Esophagus (tissue), 2 donors: ENCODE measurements at regions not wholly inside any gene's neighbourhood (a gene's known extent, or its start where the extent isn't known, plus 50 kb on each side); places are given as distances from the start of the nearest gene placed in this dataset.

Source experiments
- H3K27ac ChIP-seq, 2 donors: one replicate each; pipeline ENCODE4 v1.5.1; 2013; ENCODE audit warnings: low read depth in 2 of 2, mild to moderate bottlenecking in 2 of 2, inconsistent platforms in 1 of 2, low read length in 1 of 2, moderate library complexity in 1 of 2
- H3K27me3 ChIP-seq, 2 donors: one replicate each; pipeline ENCODE4 v1.6.1; 2013; ENCODE audit warnings: low read length in 2 of 2, control low read depth in 1 of 2, mild to moderate bottlenecking in 1 of 2; ENCODE audit not compliant: insufficient read depth in 2 of 2, control insufficient read depth in 1 of 2
- H3K36me3 ChIP-seq, 2 donors: one replicate each; pipeline ENCODE4 v1.6.1; 2013; ENCODE audit warnings: low read length in 1 of 2; ENCODE audit not compliant: control insufficient read depth in 2 of 2, insufficient read depth in 2 of 2
- H3K4me1 ChIP-seq, 2 donors: one replicate each; pipeline ENCODE4 v1.6.1; 2013; ENCODE audit warnings: low read length in 1 of 2; ENCODE audit not compliant: control insufficient read depth in 2 of 2, insufficient read depth in 2 of 2
- H3K4me3 ChIP-seq, 2 donors: one replicate each; pipeline ENCODE4 v1.5.1; 2013; ENCODE audit warnings: low read length in 2 of 2, mild to moderate bottlenecking in 2 of 2, low read depth in 1 of 2, moderate library complexity in 1 of 2
- H3K9me3 ChIP-seq, 2 donors: one replicate each; pipeline ENCODE4 v1.6.1; 2013; ENCODE audit warnings: mild to moderate bottlenecking in 2 of 2, low read depth in 1 of 2, low read length in 1 of 2, moderate library complexity in 1 of 2; ENCODE audit not compliant: control insufficient read depth in 2 of 2, insufficient read depth in 1 of 2
- WGBS, 2 donors: extraction: QIAGEN DNeasy Blood & Tissue Kit; methylation state at CpG; one replicate each; pipeline ENCODE4 v1.1.7; 2013; 5-methylcytosine and 5-hydroxymethylcytosine counted together
- donor health status: healthy with polysubstance abuse.
- donor health status: Bipolar disorder and iron deficiency.

DNA sequence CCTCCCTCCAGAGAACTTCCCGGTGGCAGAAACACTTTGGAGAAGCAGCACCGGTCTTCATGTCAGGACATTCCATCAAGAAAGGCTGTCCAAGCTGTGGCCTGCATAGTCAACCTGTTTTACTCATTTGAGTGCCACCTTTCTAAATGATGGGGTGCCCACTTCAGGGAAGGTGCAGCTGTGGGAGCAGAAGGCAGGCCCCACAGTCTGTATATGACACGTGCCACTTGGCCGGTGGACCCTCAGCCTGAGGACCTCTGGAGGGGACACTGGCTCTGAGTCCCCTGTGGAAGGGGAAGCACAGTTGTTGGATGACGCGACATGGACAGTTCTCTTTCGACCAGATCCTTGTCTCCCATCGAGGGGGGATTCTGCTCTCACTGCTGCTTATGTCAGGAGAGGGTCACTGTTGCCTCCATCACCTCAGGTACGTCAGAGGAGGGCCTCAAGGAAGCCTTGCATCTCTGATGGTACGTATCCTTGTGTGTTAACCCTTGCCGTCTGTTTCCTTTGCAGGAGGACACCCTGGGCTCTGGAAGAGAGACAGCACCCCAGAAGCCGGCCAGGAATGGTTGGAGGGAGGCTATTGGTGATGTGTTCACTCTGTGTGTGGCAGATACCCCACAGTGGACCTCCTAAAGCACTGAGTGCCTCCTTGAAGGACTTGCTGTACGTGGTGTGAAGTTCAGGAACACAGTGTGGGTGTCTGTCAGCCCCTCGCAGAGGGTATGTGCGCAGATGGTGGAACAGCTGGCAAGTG lies 132.1 kb upstream of the RTL1 start:
- Histone ChIP-seq H3K27me3 (no peaks in the 10 kb centered on the region), H3K4me3 (no peak overlapping the region), H3K9me3 (no peaks in the 10 kb centered on the region), H3K4me1 (no peaks in the 10 kb centered on the region), H3K27ac (no peak overlapping the region), H3K36me3 (no peaks in the 10 kb centered on the region)
- WGBS, 2 donors, result 83 to 87% methylated on average over 15 of the region's 15 CpGs

GRCh38 chr14:101037021-101037817 lies 133.7 kb upstream of the RTL1 start:
- Histone ChIP-seq H3K9me3 (no peaks in the 10 kb centered on the region), H3K4me3 (no peak overlapping the region), H3K27me3 (no peaks in the 10 kb centered on the region), H3K36me3 (no peaks in the 10 kb centered on the region), H3K4me1 (no peaks in the 10 kb centered on the region), H3K27ac (no peak overlapping the region)
- WGBS, 2 donors, result 80 to 82% methylated on average over 12 of the region's 12 CpGs

DNA sequence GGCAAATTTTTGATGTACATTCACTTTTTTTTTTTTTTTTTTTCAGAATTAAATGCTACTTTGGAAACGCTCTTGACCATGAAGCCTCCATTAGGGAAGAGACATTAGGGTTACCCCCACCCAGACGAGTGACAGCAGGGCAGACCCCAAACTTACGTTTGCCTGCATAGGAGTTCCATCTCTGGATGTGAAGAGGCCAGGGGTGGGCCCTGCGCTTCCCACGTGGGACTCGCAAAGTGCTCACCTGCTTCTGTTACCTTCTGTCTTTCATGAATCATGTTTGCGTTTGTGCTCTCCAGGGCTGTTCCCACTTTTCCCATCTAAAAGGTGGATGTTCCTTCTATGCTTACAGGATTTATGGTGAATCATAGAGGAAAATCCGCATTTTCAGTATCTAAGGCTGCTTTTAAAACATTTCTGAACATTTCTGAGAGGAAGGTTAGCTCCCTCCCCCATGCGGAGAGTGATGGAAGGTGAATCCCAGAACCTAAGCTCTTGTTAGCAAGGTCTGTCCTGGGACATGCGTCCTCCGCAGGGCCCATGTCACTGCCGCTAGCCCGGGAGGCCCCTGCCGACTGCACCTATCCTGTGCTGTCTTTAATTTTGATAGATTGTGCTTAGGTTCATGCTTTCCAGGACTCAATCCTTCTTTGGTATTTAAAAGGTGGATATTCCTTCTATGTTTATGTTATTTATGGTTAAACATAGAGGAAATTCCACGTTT lies 135.7 kb upstream of the RTL1 start:
- Histone ChIP-seq H3K27me3 (no peaks in the 10 kb centered on the region), H3K36me3 (no peaks in the 10 kb centered on the region), H3K9me3 (no peaks in the 10 kb centered on the region), H3K27ac (no peak overlapping the region), H3K4me1 (no peaks in the 10 kb centered on the region), H3K4me3 (no peak overlapping the region)
- WGBS, 2 donors, result 87 to 91% methylated on average over 15 of the region's 15 CpGs

DNA sequence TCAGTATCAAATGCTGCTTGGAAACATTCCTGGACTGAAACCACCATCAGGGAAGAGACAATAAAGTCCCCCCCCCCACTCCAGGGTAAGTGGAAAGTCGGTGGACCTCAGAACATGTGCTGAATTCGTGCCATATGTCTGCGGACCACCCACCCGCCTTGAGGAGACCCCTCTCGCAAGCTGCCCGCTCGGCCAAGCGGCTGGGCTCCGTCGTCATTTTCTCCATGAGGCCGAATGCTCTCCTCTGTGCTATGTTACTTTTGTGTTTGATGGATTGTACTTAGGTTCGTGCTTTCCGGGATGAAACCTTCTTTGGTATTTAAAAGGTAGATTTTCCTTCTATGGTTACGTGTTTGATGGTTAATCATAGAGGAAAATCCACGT lies 136.2 kb upstream of the RTL1 start:
- Histone ChIP-seq H3K4me1 (no peaks in the 10 kb centered on the region), H3K27ac (no peak overlapping the region), H3K9me3 (no peaks in the 10 kb centered on the region), H3K4me3 (no peak overlapping the region), H3K36me3 (no peaks in the 10 kb centered on the region), H3K27me3 (no peaks in the 10 kb centered on the region)
- WGBS, 2 donors, result 87 to 90% methylated on average over 15 of the region's 15 CpGs

DNA sequence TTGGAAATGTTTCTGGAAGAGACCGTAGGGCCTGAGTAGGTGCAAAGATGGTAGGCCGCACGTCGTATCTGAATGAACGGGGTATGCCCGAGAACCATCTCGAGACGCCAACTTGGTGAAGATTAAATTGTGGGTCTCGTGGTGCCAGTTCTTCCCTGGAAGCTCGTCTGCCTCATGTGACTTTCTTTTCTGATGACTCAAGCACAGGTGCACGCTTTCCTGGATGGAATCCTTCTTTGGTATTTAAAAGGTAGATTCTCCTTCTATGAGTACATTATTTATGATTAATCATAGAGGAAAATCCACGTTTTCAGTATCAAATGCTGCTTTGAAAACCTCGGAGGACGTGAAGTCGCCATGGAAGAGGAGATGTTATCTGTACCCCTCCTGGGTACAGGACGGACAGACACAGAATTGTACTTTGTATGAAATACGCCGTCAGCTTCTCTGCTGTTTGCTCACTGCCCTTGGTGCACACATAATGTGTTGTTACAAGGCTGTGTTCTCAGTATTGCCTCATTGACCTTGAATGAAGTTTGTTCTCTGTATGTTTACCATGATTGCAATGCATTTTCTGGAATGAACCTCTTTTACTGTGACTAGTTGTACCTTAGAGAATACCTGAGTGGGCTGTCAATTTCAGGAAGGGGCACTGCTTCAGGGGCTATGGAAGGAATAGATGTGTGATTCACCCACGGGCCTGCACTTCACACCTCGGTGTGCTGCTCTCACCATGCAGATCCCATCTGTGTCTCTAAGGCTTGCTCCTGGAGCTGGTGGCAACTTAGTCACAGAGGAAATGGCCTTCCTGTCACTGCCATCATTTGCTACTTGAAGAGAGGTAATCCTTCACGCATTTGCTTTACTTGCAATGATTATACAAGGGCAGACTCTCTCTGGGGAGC lies 137.3 kb upstream of the RTL1 start:
- Histone ChIP-seq H3K9me3 (no peaks in the 10 kb centered on the region), H3K4me1 (no peaks in the 10 kb centered on the region), H3K27me3 (no peaks in the 10 kb centered on the region), H3K27ac (no peak overlapping the region), H3K4me3 (no peak overlapping the region), H3K36me3 (no peaks in the 10 kb centered on the region)
- 79 to 84% methylated on average over 21 of the region's 21 CpGs for WGBS, 2 donors

DNA sequence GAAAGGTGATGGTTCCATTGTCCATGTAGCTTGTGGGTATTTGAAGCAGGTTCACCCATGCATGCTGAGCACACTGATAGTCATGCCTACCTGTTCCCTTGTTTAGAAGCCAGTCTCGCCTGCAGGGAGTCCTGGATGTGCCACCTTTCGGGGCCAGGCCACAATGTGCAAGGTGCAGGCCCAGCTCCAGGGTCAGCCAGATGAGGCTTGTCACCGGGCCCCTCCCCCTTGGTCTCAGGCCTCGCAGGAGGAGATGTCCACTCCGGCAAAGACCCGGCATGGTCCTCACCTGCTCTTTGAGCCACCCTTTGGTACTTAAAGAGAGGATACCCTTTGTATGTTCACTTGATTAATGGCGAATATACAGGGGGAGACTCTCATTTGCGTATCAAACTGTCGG lies 140.4 kb upstream of the RTL1 start:
- no peaks in the 10 kb centered on the region for H3K36me3 ChIP-seq
- H3K27me3 ChIP-seq, result no peaks in the 10 kb centered on the region
- no peaks in the 10 kb centered on the region for H3K9me3 ChIP-seq
- no peak overlapping the region for H3K4me3 ChIP-seq
- H3K4me1 ChIP-seq, result no peaks in the 10 kb centered on the region
- no peak overlapping the region for H3K27ac ChIP-seq
- WGBS, 2 donors, result 91 to 94% methylated on average over 9 of the region's 9 CpGs

DNA sequence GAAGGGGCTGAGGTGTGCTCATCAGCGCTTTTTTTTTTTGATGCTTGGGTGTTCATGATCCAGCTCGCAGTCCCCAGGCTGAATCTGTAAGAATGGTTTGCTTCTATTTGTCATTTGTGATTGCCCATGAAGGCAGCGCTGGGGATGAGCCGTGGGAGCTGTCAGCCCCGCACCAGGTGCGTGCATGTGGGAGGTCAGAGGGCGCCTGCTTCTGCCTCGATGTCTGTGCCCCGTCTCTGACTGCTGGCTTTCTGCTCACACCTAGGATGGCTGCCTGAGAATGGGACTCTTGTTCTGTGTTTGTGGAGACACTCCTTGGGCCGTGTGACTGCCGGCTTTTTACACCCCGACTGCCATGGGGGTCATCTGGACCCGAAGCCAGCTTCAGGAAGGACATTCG lies 141.2 kb upstream of the RTL1 start:
- Histone ChIP-seq H3K4me3 (no peak overlapping the region), H3K4me1 (no peaks in the 10 kb centered on the region), H3K9me3 (no peaks in the 10 kb centered on the region), H3K27me3 (no peaks in the 10 kb centered on the region), H3K36me3 (no peaks in the 10 kb centered on the region), H3K27ac (no peak overlapping the region)
- 85 to 90% methylated on average over 14 of the region's 14 CpGs for WGBS, 2 donors

DNA sequence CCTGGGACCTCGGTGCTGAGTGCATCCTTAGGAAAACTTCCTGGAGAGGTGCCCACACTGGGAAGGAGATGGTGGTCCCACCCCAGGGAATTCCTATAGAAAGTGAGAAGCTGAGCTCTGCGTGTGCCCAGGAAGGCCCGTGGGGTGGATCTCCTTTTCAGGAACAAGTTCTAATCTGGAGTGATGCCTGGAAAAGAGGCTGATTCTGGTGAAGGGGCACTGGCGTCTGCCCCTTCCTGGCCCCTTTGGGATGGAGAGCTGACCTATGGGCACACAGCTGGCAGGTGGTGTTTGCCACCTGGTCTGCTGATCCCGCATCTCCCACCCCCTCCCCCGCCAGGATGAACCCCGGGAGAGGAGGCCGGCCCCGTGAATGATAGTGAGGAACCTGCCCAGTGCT lies 142.0 kb upstream of the RTL1 start:
- Histone ChIP-seq H3K27me3 (no peaks in the 10 kb centered on the region), H3K27ac (no peak overlapping the region), H3K36me3 (no peaks in the 10 kb centered on the region), H3K4me3 (no peak overlapping the region), H3K4me1 (no peaks in the 10 kb centered on the region), H3K9me3 (no peaks in the 10 kb centered on the region)
- WGBS, 2 donors, result 86 to 90% methylated on average over 9 of the region's 9 CpGs

- no peaks in the 10 kb centered on the region for H3K9me3 ChIP-seq
- WGBS, 2 donors, result 88% methylated on average over 17 of the region's 17 CpGs
- H3K4me3 ChIP-seq, result no peak overlapping the region
- H3K36me3 ChIP-seq, result no peaks in the 10 kb centered on the region
- H3K27me3 ChIP-seq, result no peaks in the 10 kb centered on the region
- H3K27ac ChIP-seq, result no peak overlapping the region
- H3K4me1 ChIP-seq, result no peaks in the 10 kb centered on the region
Observed at GRCh38 chr14:101046071-101046470, 142.5 kb upstream of the RTL1 start.
